ENCODE measurements at regions not wholly inside any gene's neighbourhood (a gene's known extent, or its start where the extent isn't known, plus 50 kb on each side); places are given as distances from the start of the nearest gene placed in this dataset.

DNA sequence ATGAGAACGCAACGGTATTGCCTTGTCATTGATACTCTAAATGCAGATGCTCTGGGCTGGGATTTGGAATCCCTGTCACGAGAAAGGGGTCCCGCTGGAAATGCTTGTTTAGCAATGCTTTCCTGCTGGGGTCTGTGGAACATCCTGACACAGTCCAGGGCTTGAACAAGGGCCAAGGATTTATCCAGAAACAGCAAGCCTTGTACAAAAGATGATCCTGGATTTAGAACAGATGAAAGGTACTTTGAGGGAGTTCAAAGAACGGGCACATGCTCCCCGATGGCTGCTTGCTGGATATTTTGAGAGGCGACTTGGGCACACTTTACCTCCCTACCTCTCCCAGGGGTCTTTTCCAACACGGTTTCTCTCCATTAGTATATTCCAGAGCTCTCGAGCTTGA, 108.1 kb upstream of the CELF4 start:
- H4K20me1 ChIP-seq (replicated peaks in 1 of 2; ENCODE audit: control insufficient read depth in 1 of 2, insufficient read depth in 2 of 2, low read length in 2 of 2), result no peaks in the 10 kb centered on the region
- H3K23me2 ChIP-seq (ENCODE audit: low read depth, low read length), result no peaks in the 10 kb centered on the region
- CTCF ChIA-PET (ENCODE audit: partially characterized antibody), result interaction anchor here (0.8 to 2.3 kb wide), 3 partner anchors 16 to 103 kb away, joined by 3 to 8 read pairs (median 3); no protein-coding TSS in a partner anchor
- no peak overlapping the region for H2BK5ac ChIP-seq (ENCODE audit: low read depth, low read length)
- no peaks in the 10 kb centered on the region for H3K36me3 ChIP-seq (ENCODE audit: control insufficient read depth in 2 of 4, insufficient read depth in 4 of 4, low read length in 3 of 4)
- no peak overlapping the region for H3K18ac ChIP-seq (ENCODE audit: extremely low read depth, low read length)
- no peak for TF ChIP-seq FOSL1 (IDR thresholded peaks at IDR 0.05; ENCODE audit: insufficient read depth, low read depth, low read length)
- no peak for TF ChIP-seq BACH1 (IDR thresholded peaks at IDR 0.05; ENCODE audit: low read length)
- TF ChIP-seq CREB1 (IDR thresholded peaks at IDR 0.05), result no peak
- TF ChIP-seq JUND (IDR thresholded peaks at IDR 0.05; ENCODE audit: low read length), result no peak
- TF ChIP-seq CTBP2 (IDR thresholded peaks at IDR 0.05; ENCODE audit: borderline replicate concordance, insufficient read depth, insufficient read length, low read length), result no peak
- no peak for TF ChIP-seq YY1 (IDR thresholded peaks at IDR 0.05; ENCODE audit: low read depth, low read length)
- POLR2A ChIA-PET (ENCODE audit: partially characterized antibody), result no interaction called here
- no peaks in the 10 kb centered on the region for H3K79me1 ChIP-seq (ENCODE audit: low read depth, low read length)
- H2BK120ac ChIP-seq (replicated peaks; ENCODE audit: low read depth, low read length), result no peak overlapping the region
- no peak overlapping the region for H4K91ac ChIP-seq (replicated peaks; ENCODE audit: insufficient read length, low read length)
- no peak overlapping the region for H2BK15ac ChIP-seq (ENCODE audit: low read length)
- no peak overlapping the region for H4K5ac ChIP-seq (ENCODE audit: insufficient read length, low read depth, low read length)
- no peak overlapping the region for H3K4me3 ChIP-seq (ENCODE audit: extremely low read depth in 1 of 4, insufficient read depth in 2 of 4, low read depth in 3 of 4, low read length in 4 of 4)
- FAIRE-seq, result no peak
- H3K9ac ChIP-seq (replicated peaks in 1 of 4; ENCODE audit: extremely low read depth in 1 of 4, low read depth in 3 of 4, low read length in 3 of 4), result no peak overlapping the region
- no peak overlapping the region for H2AFZ ChIP-seq (ENCODE audit: low read length)
- WGBS, 2 experiments (ENCODE audit: extremely low coverage in 1 of 2, insufficient coverage in 1 of 2, insufficient read length in 1 of 2, insufficient replicate concordance in 2 of 2, low coverage in 1 of 2, low lambda C conversion rate in 2 of 2, missing lambda C conversion rate in 1 of 2), result 90% methylated on average over 9 of the region's 9 CpGs; no CpG with 5 or more reads in 1 of the 2 experiments
- H3K9me3 ChIP-seq (ENCODE audit: insufficient read depth in 2 of 2, low read depth in 1 of 2, low read length in 1 of 2), result no peaks in the 10 kb centered on the region
- H3K4me2 ChIP-seq (ENCODE audit: insufficient read depth in 1 of 2, low read depth in 2 of 2, low read length in 2 of 2), result no peak overlapping the region
- DNase-seq (ENCODE audit: low read depth in 1 of 2, low spot score in 2 of 2), result peak in 1 of 2 experiments; percentile 23
- H3K27ac ChIP-seq (ENCODE audit: low read depth, low read length), result no peak overlapping the region
- no peak overlapping the region for H4K8ac ChIP-seq (ENCODE audit: extremely low read depth, insufficient read depth, low read length)
- H3K23ac ChIP-seq (ENCODE audit: insufficient read length), result no peak overlapping the region
- no peak overlapping the region for H3K56ac ChIP-seq (replicated peaks; ENCODE audit: insufficient read length, low read depth, low read length)
- no peak overlapping the region for H2BK20ac ChIP-seq (ENCODE audit: low read length)
- no peak overlapping the region for H2BK12ac ChIP-seq (ENCODE audit: low read depth, low read length)
- no peak overlapping the region for H3K4ac ChIP-seq (replicated peaks; ENCODE audit: insufficient read length, low read depth, low read length)
- H3K79me2 ChIP-seq (ENCODE audit: control insufficient read depth in 1 of 2, insufficient read depth in 2 of 2, low read length in 2 of 2), result no peaks in the 10 kb centered on the region
- no peak overlapping the region for H2AK5ac ChIP-seq (ENCODE audit: low read depth, low read length)
- H3K14ac ChIP-seq (ENCODE audit: insufficient read length), result no peak overlapping the region
- no peaks in the 10 kb centered on the region for H3K27me3 ChIP-seq (replicated peaks in 1 of 4; ENCODE audit: control insufficient read depth in 3 of 4, extremely low read depth in 1 of 4, insufficient read depth in 3 of 4, low read length in 3 of 4)
- peaks cover 4 to 11% (median 5%) of the 10 kb centered on the region in 4 experiments; a peak in 6 of 7 replicates for H3K4me1 ChIP-seq (replicated peaks in 1 of 4; ENCODE audit: control insufficient read depth in 3 of 4, insufficient read depth in 4 of 4, low read length in 3 of 4)

Data from H1 (cell line).